CD8-positive, alpha-beta memory T cell (primary cell): ENCODE measurements at regions not wholly inside any gene's neighbourhood (a gene's known extent, or its start where the extent isn't known, plus 50 kb on each side); places are given as distances from the start of the nearest gene placed in this dataset.

Experiments
- CTCF ChIA-PET: fragments of 350-600 bp; sonication (Branson Sonifier 250); formaldehyde crosslinking; loops from one replicate; lab custom pipeline; 2021; ENCODE audit warnings: antibody characterized with exemption; lab: Charles Lee
- POLR2A ChIA-PET: fragments of 350-600 bp; sonication (Branson Sonifier 250); formaldehyde crosslinking; loops from one replicate; lab custom pipeline; 2021; ENCODE audit warnings: antibody characterized with exemption; lab: Charles Lee
- DNase-seq, 5 donors: peaks; one replicate each; pipeline versions ENCODE4 v3.0.0 to v3.0.0-alpha.2; 2020 to 2022; ENCODE audit warnings: mixed read lengths in 1 of 5
- H3K27ac ChIP-seq: one replicate; pipeline ENCODE4 v1.7.0; 2013; ENCODE audit warnings: low read depth, mild to moderate bottlenecking, low read length, moderate library complexity
- H3K27me3 ChIP-seq: 2 replicates; pipeline ENCODE4 v1.7.0; 2013; ENCODE audit warnings: low read length, mild to moderate bottlenecking; ENCODE audit not compliant: insufficient read depth, poor library complexity, severe bottlenecking
- H3K36me3 ChIP-seq: 2 replicates; pipeline ENCODE4 v1.7.0; 2013; ENCODE audit warnings: mild to moderate bottlenecking, low read length, moderate library complexity; ENCODE audit not compliant: insufficient read depth
- H3K4me1 ChIP-seq: 2 replicates; pipeline ENCODE4 v1.7.0; 2013; ENCODE audit warnings: mild to moderate bottlenecking, low read length, moderate library complexity; ENCODE audit not compliant: insufficient read depth
- H3K4me3 ChIP-seq: 2 replicates; pipeline ENCODE4 v1.7.0; 2013; ENCODE audit warnings: mild to moderate bottlenecking, low read length
- H3K9me3 ChIP-seq: 2 replicates; pipeline ENCODE4 v1.7.0; 2013; ENCODE audit warnings: mild to moderate bottlenecking, low read length
- H3K27ac Mint-ChIP-seq, 8 donors: one replicate each; pipeline ENCODE4 v1.8.0; 2020 to 2021; ENCODE audit warnings: mixed read lengths in 8 of 8, mild to moderate bottlenecking in 6 of 8, inconsistent platforms in 3 of 8, moderate library complexity in 3 of 8
- H3K27me3 Mint-ChIP-seq, 2 donors: one replicate each; pipeline ENCODE4 v1.8.0; 2020 to 2021; ENCODE audit warnings: mixed read lengths in 2 of 2, mild to moderate bottlenecking in 1 of 2, moderate library complexity in 1 of 2
- H3K36me3 Mint-ChIP-seq, 3 donors: one replicate each; pipeline ENCODE4 v1.8.0; 2020 to 2021; ENCODE audit warnings: mixed read lengths in 3 of 3, inconsistent platforms in 1 of 3, mild to moderate bottlenecking in 1 of 3
- H3K4me1 Mint-ChIP-seq, 3 donors: one replicate each; pipeline ENCODE4 v1.8.0; 2020 to 2021; ENCODE audit warnings: mixed read lengths in 3 of 3, inconsistent platforms in 1 of 3, mild to moderate bottlenecking in 1 of 3
- H3K4me3 Mint-ChIP-seq, 7 donors: one replicate each; pipeline ENCODE4 v1.8.0; 2020 to 2021; ENCODE audit warnings: mixed read lengths in 7 of 7, mild to moderate bottlenecking in 6 of 7, moderate library complexity in 4 of 7, inconsistent platforms in 2 of 7
- H3K9me3 Mint-ChIP-seq, 5 donors: one replicate each; pipeline ENCODE4 v1.8.0; 2020 to 2022; ENCODE audit warnings: mixed read lengths in 5 of 5, mild to moderate bottlenecking in 3 of 5, moderate library complexity in 2 of 5, inconsistent platforms in 1 of 5

GRCh38 chr4:81876106-81876505, 404.4 kb upstream of the RASGEF1B start:
- Histone ChIP-seq H3K9me3 (no peaks in the 10 kb centered on the region), H3K27ac (no peak overlapping the region), H3K27me3 (no peaks in the 10 kb centered on the region), H3K36me3 (no peaks in the 10 kb centered on the region), H3K4me3 (no peak overlapping the region), H3K4me1 (no peaks in the 10 kb centered on the region)
- no peaks in the 10 kb centered on the region for H3K9me3 Mint-ChIP-seq
- CTCF ChIA-PET = no interaction called here
- no peak overlapping the region for H3K27ac Mint-ChIP-seq
- H3K4me1 Mint-ChIP-seq = no peaks in the 10 kb centered on the region
- POLR2A ChIA-PET = no interaction called here
- H3K27me3 Mint-ChIP-seq = peaks cover 0 to 7% of the 10 kb centered on the region in 2 donors
- no peak overlapping the region for H3K4me3 Mint-ChIP-seq
- no peaks in the 10 kb centered on the region for H3K36me3 Mint-ChIP-seq
- DNase-seq = no peak

- peaks cover 0 to 9% of the 10 kb centered on the region in 2 donors for H3K27me3 Mint-ChIP-seq
- no peaks in the 10 kb centered on the region for H3K4me1 Mint-ChIP-seq
- POLR2A ChIA-PET = no interaction called here
- no peak overlapping the region for H3K4me3 Mint-ChIP-seq
- Histone ChIP-seq H3K36me3 (no peaks in the 10 kb centered on the region), H3K4me1 (no peaks in the 10 kb centered on the region), H3K27ac (no peak overlapping the region), H3K27me3 (no peaks in the 10 kb centered on the region), H3K4me3 (no peak overlapping the region), H3K9me3 (no peaks in the 10 kb centered on the region)
- H3K36me3 Mint-ChIP-seq = no peaks in the 10 kb centered on the region
- DNase-seq = no peak
- H3K27ac Mint-ChIP-seq = no peak overlapping the region
- CTCF ChIA-PET = no interaction called here
- H3K9me3 Mint-ChIP-seq = no peaks in the 10 kb centered on the region
Observed at GRCh38 chr4:81874661-81875515, 403.2 kb upstream of the RASGEF1B start.

GRCh38 chr4:81870275-81870674, 398.6 kb upstream of the RASGEF1B start:
- POLR2A ChIA-PET = no interaction called here
- Mint-ChIP-seq H3K4me1 (no peaks in the 10 kb centered on the region), H3K9me3 (no peaks in the 10 kb centered on the region), H3K27ac (peak overlapping the region in 1 of 8 donors; percentile 68), H3K36me3 (peaks cover 0 to 2% (median 0%) of the 10 kb centered on the region in 3 donors), H3K4me3 (no peak overlapping the region), H3K27me3 (peaks cover 0 to 7% of the 10 kb centered on the region in 2 donors)
- no peak for DNase-seq
- no peaks in the 10 kb centered on the region for H3K27me3 ChIP-seq
- no peak overlapping the region for H3K4me3 ChIP-seq
- no peaks in the 10 kb centered on the region for H3K9me3 ChIP-seq
- CTCF ChIA-PET = interaction anchor here (1.1 kb wide), 1 partner anchor 26 kb away, joined by 3 read pairs; no protein-coding TSS in a partner anchor
- H3K4me1 ChIP-seq = no peaks in the 10 kb centered on the region
- no peak overlapping the region for H3K27ac ChIP-seq
- H3K36me3 ChIP-seq = no peaks in the 10 kb centered on the region

DNA sequence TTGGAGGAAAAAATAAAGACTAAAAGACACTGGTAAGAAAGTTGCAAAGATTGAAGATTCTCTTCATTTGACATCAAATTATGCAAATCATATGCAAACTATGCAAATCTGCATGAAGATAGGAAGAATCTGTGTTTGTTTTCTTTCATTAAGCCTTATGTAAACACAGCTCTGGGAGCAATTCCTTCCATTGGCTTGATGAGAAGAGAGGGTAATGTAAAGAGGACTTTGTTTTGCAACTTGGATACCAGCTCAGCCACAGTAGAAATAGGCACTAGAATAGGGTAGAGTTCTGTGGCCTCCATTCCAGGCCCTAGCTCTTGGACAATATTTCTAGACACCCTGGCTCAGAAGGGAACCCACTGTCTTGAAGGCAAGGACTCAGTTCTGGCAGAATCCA, 388.4 kb upstream of the RASGEF1B start:
- Histone ChIP-seq H3K9me3 (no peaks in the 10 kb centered on the region), H3K27ac (no peak overlapping the region), H3K4me1 (no peaks in the 10 kb centered on the region), H3K4me3 (no peak overlapping the region), H3K36me3 (no peaks in the 10 kb centered on the region), H3K27me3 (no peaks in the 10 kb centered on the region)
- no peak overlapping the region for H3K4me3 Mint-ChIP-seq
- ChIA-PET CTCF (interaction anchor here (1.6 kb wide), 1 partner anchor 16 kb away, joined by 4 read pairs; no protein-coding TSS in a partner anchor), POLR2A (no interaction called here)
- DNase-seq = no peak
- H3K27me3 Mint-ChIP-seq = peaks cover 4 to 16% of the 10 kb centered on the region in 2 donors
- peaks cover 0 to 2% (median under 1%) of the 10 kb centered on the region in 5 donors for H3K9me3 Mint-ChIP-seq
- H3K27ac Mint-ChIP-seq = no peak overlapping the region
- H3K36me3 Mint-ChIP-seq = peaks cover 0 to under 1% (median 0%) of the 10 kb centered on the region in 3 donors
- H3K4me1 Mint-ChIP-seq = no peaks in the 10 kb centered on the region

GRCh38 chr4:81854406-81854805, 382.7 kb upstream of the RASGEF1B start:
- no peaks in the 10 kb centered on the region for H3K4me1 Mint-ChIP-seq
- peaks cover 6 to 15% of the 10 kb centered on the region in 2 donors for H3K27me3 Mint-ChIP-seq
- Histone ChIP-seq H3K9me3 (no peaks in the 10 kb centered on the region), H3K4me3 (no peak overlapping the region), H3K27ac (no peak overlapping the region), H3K36me3 (no peaks in the 10 kb centered on the region), H3K4me1 (no peaks in the 10 kb centered on the region), H3K27me3 (no peaks in the 10 kb centered on the region)
- CTCF ChIA-PET = no interaction called here
- no peak for DNase-seq
- no peak overlapping the region for H3K27ac Mint-ChIP-seq
- POLR2A ChIA-PET = no interaction called here
- H3K36me3 Mint-ChIP-seq = peaks cover 2 to 7% (median 3%) of the 10 kb centered on the region in 3 donors
- peaks cover 0 to 10% (median 6%) of the 10 kb centered on the region in 5 donors for H3K9me3 Mint-ChIP-seq
- H3K4me3 Mint-ChIP-seq = no peak overlapping the region

DNA sequence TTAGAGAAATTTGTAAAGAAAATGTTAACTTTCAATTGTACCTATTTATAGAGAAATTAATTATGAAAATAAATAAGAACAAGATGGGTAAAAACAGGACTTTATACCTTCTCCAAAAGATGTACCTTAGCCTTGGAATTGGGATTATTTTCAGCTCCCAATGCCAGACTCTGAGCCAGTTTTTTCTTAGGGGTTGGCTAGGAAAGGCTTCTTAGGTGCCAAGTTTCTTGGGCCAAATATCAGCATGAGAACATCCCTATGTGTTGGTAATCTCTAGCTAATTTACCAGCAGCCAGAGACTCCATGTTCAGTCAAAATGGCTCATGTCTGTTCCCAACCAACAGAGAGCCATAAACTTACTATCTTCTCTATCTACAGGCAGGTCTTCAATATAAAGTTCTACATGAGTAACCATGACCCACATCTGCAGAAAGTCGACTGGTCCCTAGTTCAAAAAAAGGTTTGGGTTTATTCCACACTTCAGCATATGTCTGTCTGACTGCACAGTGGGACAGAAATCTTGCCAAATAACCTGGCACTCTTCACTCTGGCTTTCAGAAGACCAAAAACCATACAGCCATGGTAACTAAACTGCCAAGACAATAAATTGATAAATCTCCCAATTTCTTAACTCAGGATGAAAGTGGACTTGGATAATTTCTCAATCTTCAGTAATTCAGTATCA, 380.5 kb upstream of the RASGEF1B start:
- no peak for DNase-seq
- Histone ChIP-seq H3K27ac (no peak overlapping the region), H3K4me1 (no peaks in the 10 kb centered on the region), H3K36me3 (no peaks in the 10 kb centered on the region), H3K4me3 (no peak overlapping the region), H3K27me3 (no peaks in the 10 kb centered on the region), H3K9me3 (no peaks in the 10 kb centered on the region)
- ChIA-PET POLR2A (interaction anchor here (1.8 kb wide), 1 partner anchor 382 kb away, joined by 3 read pairs; no protein-coding TSS in a partner anchor), CTCF (no interaction called here)
- H3K27me3 Mint-ChIP-seq = peaks cover 6 to 15% of the 10 kb centered on the region in 2 donors
- H3K27ac Mint-ChIP-seq = no peak overlapping the region
- no peak overlapping the region for H3K4me3 Mint-ChIP-seq
- peaks cover 0 to 10% (median 6%) of the 10 kb centered on the region in 5 donors for H3K9me3 Mint-ChIP-seq
- H3K36me3 Mint-ChIP-seq = peaks cover 2 to 7% (median 3%) of the 10 kb centered on the region in 3 donors
- no peaks in the 10 kb centered on the region for H3K4me1 Mint-ChIP-seq

- H3K9me3 Mint-ChIP-seq = peaks cover 0 to 10% (median 6%) of the 10 kb centered on the region in 5 donors
- no peak overlapping the region for H3K4me3 Mint-ChIP-seq
- ChIA-PET POLR2A (no interaction called here), CTCF (interaction anchor here (1.0 to 1.3 kb wide), 2 partner anchors 383 to 444 kb away, joined by 3 to 6 read pairs; no protein-coding TSS in a partner anchor)
- H3K27me3 Mint-ChIP-seq = peaks cover 6 to 15% of the 10 kb centered on the region in 2 donors
- peaks cover 2 to 7% (median 3%) of the 10 kb centered on the region in 3 donors for H3K36me3 Mint-ChIP-seq
- Histone ChIP-seq H3K4me1 (no peaks in the 10 kb centered on the region), H3K27me3 (no peaks in the 10 kb centered on the region), H3K9me3 (no peaks in the 10 kb centered on the region), H3K27ac (no peak overlapping the region), H3K4me3 (no peak overlapping the region), H3K36me3 (no peaks in the 10 kb centered on the region)
- no peak overlapping the region for H3K27ac Mint-ChIP-seq
- no peaks in the 10 kb centered on the region for H3K4me1 Mint-ChIP-seq
- DNase-seq = no peak
Observed at GRCh38 chr4:81850701-81851100, 379.0 kb upstream of the RASGEF1B start.

DNA sequence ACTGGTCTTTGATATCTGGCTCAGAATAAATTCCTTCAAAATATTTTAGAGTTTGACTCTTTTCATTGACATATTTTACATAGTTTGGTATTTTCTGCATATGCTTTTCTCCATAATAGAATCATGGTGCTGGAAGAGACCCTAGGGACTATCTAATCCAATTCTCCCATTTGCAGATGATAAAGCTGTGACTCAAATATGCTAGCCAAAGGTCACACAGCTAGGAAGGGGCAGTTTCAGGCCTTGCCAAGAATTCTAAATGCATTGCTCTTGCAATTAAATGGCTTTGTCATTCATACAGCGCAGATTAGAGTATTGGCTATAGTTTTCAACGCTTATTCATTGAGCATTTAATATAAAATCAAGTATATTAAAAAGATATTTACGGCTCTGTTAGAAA, 374.1 kb upstream of the RASGEF1B start:
- no peak for DNase-seq
- Mint-ChIP-seq H3K4me3 (no peak overlapping the region), H3K27me3 (peaks cover 0 to 6% of the 10 kb centered on the region in 2 donors), H3K4me1 (no peaks in the 10 kb centered on the region), H3K36me3 (no peaks in the 10 kb centered on the region), H3K9me3 (no peaks in the 10 kb centered on the region), H3K27ac (no peak overlapping the region)
- H3K36me3 ChIP-seq = no peaks in the 10 kb centered on the region
- ChIA-PET CTCF (interaction anchor here (1.1 to 6.0 kb wide), 4 partner anchors 377 to 439 kb away, joined by 3 to 143 read pairs (median 8); partner anchors contain the start of gene RASGEF1B), POLR2A (interaction anchor here (1.0 kb wide), 1 partner anchor 378 kb away, joined by 3 read pairs; no protein-coding TSS in a partner anchor)
- no peaks in the 10 kb centered on the region for H3K9me3 ChIP-seq
- no peaks in the 10 kb centered on the region for H3K27me3 ChIP-seq
- H3K4me3 ChIP-seq = no peak overlapping the region
- no peak overlapping the region for H3K27ac ChIP-seq
- no peaks in the 10 kb centered on the region for H3K4me1 ChIP-seq
